Endodermal cell (in vitro differentiated cells): ENCODE measurements at regions not wholly inside any gene's neighbourhood (a gene's known extent, or its start where the extent isn't known, plus 50 kb on each side); places are given as distances from the start of the nearest gene placed in this dataset.
A peak's percentile ranks its signal among the peaks of the same experiment; 100 is the strongest.

Experiments
- DNase-seq: peaks from one replicate; pipeline ENCODE4 v3.0.0-alpha.2; 2017
- H3K27ac ChIP-seq: 2 replicates; pipeline ENCODE4 v1.5.1; 2013; ENCODE audit warnings: mild to moderate bottlenecking, low read depth, low read length, moderate library complexity
- H3K27me3 ChIP-seq: 2 replicates; pipeline ENCODE4 v1.6.1; 2013; ENCODE audit warnings: mild to moderate bottlenecking, low read length, moderate library complexity; ENCODE audit not compliant: insufficient read depth, control insufficient read depth, poor library complexity, severe bottlenecking
- H3K36me3 ChIP-seq: 2 replicates; pipeline ENCODE4 v1.7.0; 2013; ENCODE audit warnings: mild to moderate bottlenecking, low read length, moderate library complexity; ENCODE audit not compliant: control insufficient read depth, insufficient read depth
- H3K4me1 ChIP-seq: one replicate; pipeline ENCODE4 v1.7.0; 2013; ENCODE audit warnings: low read length; ENCODE audit not compliant: control insufficient read depth, insufficient read depth
- H3K4me3 ChIP-seq: 2 replicates; pipeline ENCODE4 v1.5.1; 2013; ENCODE audit warnings: mild to moderate bottlenecking, low read length, moderate library complexity
- H3K9ac ChIP-seq: 2 replicates; pipeline ENCODE4 v1.6.1; 2013; ENCODE audit warnings: mild to moderate bottlenecking, low read length, moderate library complexity; ENCODE audit not compliant: poor library complexity, severe bottlenecking; ENCODE audit errors: extremely low read depth
- H3K9me3 ChIP-seq: 2 replicates; pipeline ENCODE4 v1.6.1; 2013; ENCODE audit warnings: mild to moderate bottlenecking, low read length, moderate library complexity; ENCODE audit not compliant: control insufficient read depth
- H3K27ac Mint-ChIP-seq: 2 replicates; pipeline ENCODE4 v1.8.0; 2020; ENCODE audit warnings: mixed read lengths
- H3K27me3 Mint-ChIP-seq: 2 replicates; pipeline ENCODE4 v1.8.0; 2021; ENCODE audit warnings: mild to moderate bottlenecking, mixed read lengths; ENCODE audit not compliant: insufficient read depth
- H3K36me3 Mint-ChIP-seq: 2 replicates; pipeline ENCODE4 v1.8.0; 2020; ENCODE audit warnings: low read depth, mixed read lengths
- H3K4me1 Mint-ChIP-seq: 2 replicates; pipeline ENCODE4 v1.8.0; 2020; ENCODE audit warnings: mixed read lengths
- H3K4me3 Mint-ChIP-seq: 2 replicates; pipeline ENCODE4 v1.8.0; 2020; ENCODE audit warnings: mild to moderate bottlenecking, moderate library complexity, mixed read lengths
- H3K9me3 Mint-ChIP-seq: 2 replicates; pipeline ENCODE4 v1.8.0; 2020; ENCODE audit warnings: mild to moderate bottlenecking, mixed read lengths
- CTCF ChIP-seq: fragments of 200-600 bp; sonication (generic); conservative IDR thresholded peaks from 2 replicates; pipeline ENCODE4 v1.5.0; 2021; ENCODE audit warnings: antibody characterized with exemption, mild to moderate bottlenecking
- WGBS, 2 experiments: methylation state at CpG; one replicate each; pipeline versions ENCODE4 v1.1.5 to v1.1.7; 2013; ENCODE audit warnings: missing lambda C conversion rate in 2 of 2, mixed read lengths in 1 of 2; ENCODE audit not compliant: insufficient coverage in 1 of 2, insufficient read length in 1 of 2; 5-methylcytosine and 5-hydroxymethylcytosine counted together

- DNase-seq: peak; percentile 69
- peaks cover 25% of the 10 kb centered on the region for H3K4me1 Mint-ChIP-seq
- peak overlapping the region; percentile 71 for H3K27ac Mint-ChIP-seq
- peaks cover 6% of the 10 kb centered on the region for H3K36me3 Mint-ChIP-seq
- H3K9me3 Mint-ChIP-seq: peaks cover 16% of the 10 kb centered on the region
- no peak for TF ChIP-seq CTCF
- Histone ChIP-seq H3K9me3 (no peaks in the 10 kb centered on the region), H3K4me3 (no peak overlapping the region), H3K27ac (no peak overlapping the region), H3K36me3 (no peaks in the 10 kb centered on the region), H3K4me1 (peaks cover 5% of the 10 kb centered on the region), H3K27me3 (peaks cover 4% of the 10 kb centered on the region), H3K9ac (no peak overlapping the region)
- H3K4me3 Mint-ChIP-seq: peak overlapping the region; percentile 21
- peaks cover 6% of the 10 kb centered on the region for H3K27me3 Mint-ChIP-seq
- 81 to 85% methylated on average over 4 to 9 of the region's 9 CpGs for WGBS, 2 experiments
Measured at GRCh38 chr5:102114525-102115069, 181.5 kb downstream of the SLCO4C1 start.

- Histone ChIP-seq H3K36me3 (no peaks in the 10 kb centered on the region), H3K4me1 (no peaks in the 10 kb centered on the region), H3K9ac (no peak overlapping the region), H3K27me3 (no peaks in the 10 kb centered on the region), H3K9me3 (no peaks in the 10 kb centered on the region), H3K4me3 (no peak overlapping the region), H3K27ac (no peak overlapping the region)
- Mint-ChIP-seq H3K27ac (no peak overlapping the region), H3K36me3 (peaks cover 6% of the 10 kb centered on the region), H3K4me1 (no peaks in the 10 kb centered on the region), H3K4me3 (no peak overlapping the region), H3K9me3 (peaks cover 15% of the 10 kb centered on the region), H3K27me3 (no peaks in the 10 kb centered on the region)
- DNase-seq: no peak
- no peak for TF ChIP-seq CTCF
- WGBS, 2 experiments: 93% methylated on average over 2 to 3 of the region's 3 CpGs
Measured at GRCh38 chr5:102107865-102108264, 188.2 kb downstream of the SLCO4C1 start.

- Histone ChIP-seq H3K4me1 (no peaks in the 10 kb centered on the region), H3K4me3 (no peak overlapping the region)
- H3K27ac Mint-ChIP-seq: no peak overlapping the region
Measured at GRCh38 chr5:102106599-102106998, 189.5 kb downstream of the SLCO4C1 start.

More at GRCh38 chr5:102106599-102106998, 189.5 kb downstream of the SLCO4C1 start:
- no peak overlapping the region for H3K4me3 Mint-ChIP-seq
- no peaks in the 10 kb centered on the region for H3K27me3 ChIP-seq
- H3K9me3 ChIP-seq: no peaks in the 10 kb centered on the region
- no peak overlapping the region for H3K27ac ChIP-seq
- TF ChIP-seq CTCF: no peak
- DNase-seq: peak; percentile 50
- H3K4me1 Mint-ChIP-seq: no peaks in the 10 kb centered on the region
- H3K9me3 Mint-ChIP-seq: peaks cover 5% of the 10 kb centered on the region
- H3K9ac ChIP-seq: no peak overlapping the region
- no peaks in the 10 kb centered on the region for H3K36me3 ChIP-seq
- H3K36me3 Mint-ChIP-seq: peaks cover 3% of the 10 kb centered on the region
- H3K27me3 Mint-ChIP-seq: no peaks in the 10 kb centered on the region
